HCT116 (cell line): ENCODE measurements at regions not wholly inside any gene's neighbourhood (a gene's known extent, or its start where the extent isn't known, plus 50 kb on each side); places are given as distances from the start of the nearest gene placed in this dataset.

Source experiments
- CEBPB ChIP-seq: IDR thresholded peaks from 2 replicates; pipeline ENCODE4 v1.6.1; 2012; ENCODE audit warnings: low read depth
- EZH2 ChIP-seq: fragments of 200-600 bp; sonication (generic); IDR thresholded peaks from 2 replicates; pipeline ENCODE4 v1.6.1; 2017; ENCODE audit warnings: antibody characterized with exemption, mixed run types
- EZH2phosphoT487 ChIP-seq: fragments of 200-600 bp; IDR thresholded peaks from 2 replicates; pipeline ENCODE4 v1.6.1; 2018; ENCODE audit warnings: antibody characterized with exemption, borderline replicate concordance
- FOSL1 ChIP-seq: IDR thresholded peaks from 2 replicates; pipeline ENCODE4 v1.6.1; 2012; ENCODE audit warnings: low read depth
- POLR2A ChIP-seq: IDR thresholded peaks from 2 replicates; pipeline ENCODE4 v1.7.0; 2011; ENCODE audit warnings: borderline replicate concordance; ENCODE audit not compliant: insufficient read depth, insufficient read length; ENCODE audit errors: extremely low read depth
- POLR2AphosphoS5 ChIP-seq: IDR thresholded peaks from 2 replicates; pipeline ENCODE4 v1.6.1; 2011; ENCODE audit warnings: mild to moderate bottlenecking, low read depth, low read length, moderate library complexity
- RAD21 ChIP-seq: IDR thresholded peaks from 2 replicates; pipeline ENCODE4 v1.6.1; 2012; ENCODE audit warnings: low read depth, mild to moderate bottlenecking
- TCF7L2 ChIP-seq: IDR thresholded peaks from 2 replicates; pipeline ENCODE4 v1.7.0; 2011; ENCODE audit warnings: borderline replicate concordance, inconsistent platforms; ENCODE audit not compliant: insufficient read depth, insufficient read length; ENCODE audit errors: extremely low read depth
- ZNF274 ChIP-seq: fragments of 200-500 bp; sonication (Bioruptor generic); IDR thresholded peaks from 2 replicates; pipeline ENCODE4 v1.6.1; 2014; ENCODE audit warnings: mild to moderate bottlenecking, low read depth, low read length, inconsistent platforms
- TF ChIP-seq, protein P1 (sequence below), 3 experiments: fragments of 200-600 bp in 1 of 3; sonication (generic) in 1 of 3; IDR thresholded peaks in 2 of 3; conservative IDR thresholded peaks in 1 of 3; 2 replicates each; pipeline ENCODE4 v1.5.1; 2012 to 2017; ENCODE audit warnings: low read depth in 2 of 3, low read length in 2 of 3, antibody characterized with exemption in 1 of 3, borderline replicate concordance in 1 of 3, control low read depth in 1 of 3, mild to moderate bottlenecking in 1 of 3, mixed read lengths in 1 of 3, mixed run types in 1 of 3, moderate library complexity in 1 of 3; ENCODE audit not compliant: insufficient read depth in 1 of 3
- TF ChIP-seq, protein P2 (sequence below): IDR thresholded peaks from 2 replicates; pipeline ENCODE4 v1.6.1; 2012; ENCODE audit warnings: low read depth
- TF ChIP-seq, protein P3 (sequence below): IDR thresholded peaks from 2 replicates; pipeline ENCODE4 v1.6.1; 2012

DNA sequence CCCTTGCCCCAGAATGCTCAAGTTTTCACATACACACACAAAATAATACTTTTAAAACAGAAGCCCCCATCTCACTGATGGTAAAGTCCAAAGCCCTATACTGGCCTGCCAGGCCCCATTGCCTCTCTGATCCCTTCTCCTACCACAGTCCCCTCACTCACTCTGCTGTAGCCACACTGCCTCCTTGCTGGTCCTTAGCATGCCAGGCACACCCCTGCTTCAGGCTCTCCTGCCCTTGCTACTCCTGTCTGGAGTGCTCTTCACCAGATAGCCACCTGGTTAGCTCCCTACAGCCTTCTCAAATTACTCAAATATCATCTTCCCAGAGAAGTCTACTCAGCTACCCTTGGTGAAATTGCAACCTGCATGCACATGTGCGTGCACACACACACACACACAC is 177.5 kb downstream of the C5orf15 start:
- TF ChIP-seq, protein P1, sequence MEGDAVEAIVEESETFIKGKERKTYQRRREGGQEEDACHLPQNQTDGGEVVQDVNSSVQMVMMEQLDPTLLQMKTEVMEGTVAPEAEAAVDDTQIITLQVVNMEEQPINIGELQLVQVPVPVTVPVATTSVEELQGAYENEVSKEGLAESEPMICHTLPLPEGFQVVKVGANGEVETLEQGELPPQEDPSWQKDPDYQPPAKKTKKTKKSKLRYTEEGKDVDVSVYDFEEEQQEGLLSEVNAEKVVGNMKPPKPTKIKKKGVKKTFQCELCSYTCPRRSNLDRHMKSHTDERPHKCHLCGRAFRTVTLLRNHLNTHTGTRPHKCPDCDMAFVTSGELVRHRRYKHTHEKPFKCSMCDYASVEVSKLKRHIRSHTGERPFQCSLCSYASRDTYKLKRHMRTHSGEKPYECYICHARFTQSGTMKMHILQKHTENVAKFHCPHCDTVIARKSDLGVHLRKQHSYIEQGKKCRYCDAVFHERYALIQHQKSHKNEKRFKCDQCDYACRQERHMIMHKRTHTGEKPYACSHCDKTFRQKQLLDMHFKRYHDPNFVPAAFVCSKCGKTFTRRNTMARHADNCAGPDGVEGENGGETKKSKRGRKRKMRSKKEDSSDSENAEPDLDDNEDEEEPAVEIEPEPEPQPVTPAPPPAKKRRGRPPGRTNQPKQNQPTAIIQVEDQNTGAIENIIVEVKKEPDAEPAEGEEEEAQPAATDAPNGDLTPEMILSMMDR (IDR thresholded peaks at IDR 0.05 in 2 of 3, conservative IDR thresholded peaks at IDR 0.05 in 1 of 3; ENCODE audit: borderline replicate concordance in 1 of 3, insufficient read depth in 1 of 3, low read depth in 2 of 3, low read length in 2 of 3), result no peak
- TF ChIP-seq POLR2A (no peak), EZH2phosphoT487 (no peak), TCF7L2 (no peak), EZH2 (no peak), RAD21 (no peak), ZNF274 (no peak), POLR2AphosphoS5 (no peak), FOSL1 (no peak), CEBPB (no peak)
- TF ChIP-seq, protein P2, sequence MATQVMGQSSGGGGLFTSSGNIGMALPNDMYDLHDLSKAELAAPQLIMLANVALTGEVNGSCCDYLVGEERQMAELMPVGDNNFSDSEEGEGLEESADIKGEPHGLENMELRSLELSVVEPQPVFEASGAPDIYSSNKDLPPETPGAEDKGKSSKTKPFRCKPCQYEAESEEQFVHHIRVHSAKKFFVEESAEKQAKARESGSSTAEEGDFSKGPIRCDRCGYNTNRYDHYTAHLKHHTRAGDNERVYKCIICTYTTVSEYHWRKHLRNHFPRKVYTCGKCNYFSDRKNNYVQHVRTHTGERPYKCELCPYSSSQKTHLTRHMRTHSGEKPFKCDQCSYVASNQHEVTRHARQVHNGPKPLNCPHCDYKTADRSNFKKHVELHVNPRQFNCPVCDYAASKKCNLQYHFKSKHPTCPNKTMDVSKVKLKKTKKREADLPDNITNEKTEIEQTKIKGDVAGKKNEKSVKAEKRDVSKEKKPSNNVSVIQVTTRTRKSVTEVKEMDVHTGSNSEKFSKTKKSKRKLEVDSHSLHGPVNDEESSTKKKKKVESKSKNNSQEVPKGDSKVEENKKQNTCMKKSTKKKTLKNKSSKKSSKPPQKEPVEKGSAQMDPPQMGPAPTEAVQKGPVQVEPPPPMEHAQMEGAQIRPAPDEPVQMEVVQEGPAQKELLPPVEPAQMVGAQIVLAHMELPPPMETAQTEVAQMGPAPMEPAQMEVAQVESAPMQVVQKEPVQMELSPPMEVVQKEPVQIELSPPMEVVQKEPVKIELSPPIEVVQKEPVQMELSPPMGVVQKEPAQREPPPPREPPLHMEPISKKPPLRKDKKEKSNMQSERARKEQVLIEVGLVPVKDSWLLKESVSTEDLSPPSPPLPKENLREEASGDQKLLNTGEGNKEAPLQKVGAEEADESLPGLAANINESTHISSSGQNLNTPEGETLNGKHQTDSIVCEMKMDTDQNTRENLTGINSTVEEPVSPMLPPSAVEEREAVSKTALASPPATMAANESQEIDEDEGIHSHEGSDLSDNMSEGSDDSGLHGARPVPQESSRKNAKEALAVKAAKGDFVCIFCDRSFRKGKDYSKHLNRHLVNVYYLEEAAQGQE, result no peak
- TF ChIP-seq, protein P3, sequence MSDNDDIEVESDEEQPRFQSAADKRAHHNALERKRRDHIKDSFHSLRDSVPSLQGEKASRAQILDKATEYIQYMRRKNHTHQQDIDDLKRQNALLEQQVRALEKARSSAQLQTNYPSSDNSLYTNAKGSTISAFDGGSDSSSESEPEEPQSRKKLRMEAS, result no peak
